B cell (primary cell): ENCODE measurements at regions not wholly inside any gene's neighbourhood (a gene's known extent, or its start where the extent isn't known, plus 50 kb on each side); places are given as distances from the start of the nearest gene placed in this dataset.

Experiments
- ATAC-seq: fragments of 200-7000 bp; cut with Tn5 transposase; one replicate; pipeline ENCODE4 v1.10.0; 2021; ENCODE audit warnings: low read depth, mild to moderate bottlenecking, moderate number of reproducible peaks, moderate library complexity
- CTCF ChIA-PET: fragments of 350-600 bp; sonication (Branson Sonifier 250); formaldehyde crosslinking; loops from one replicate; lab custom pipeline; 2021; ENCODE audit warnings: antibody characterized with exemption, inconsistent platforms; lab: Charles Lee
- POLR2A ChIA-PET: fragments of 350-600 bp; sonication (Branson Sonifier 250); formaldehyde crosslinking; loops from one replicate; lab custom pipeline; 2021; ENCODE audit warnings: antibody characterized with exemption; lab: Charles Lee
- DNase-seq: peaks from one replicate; pipeline ENCODE4 v3.0.0; 2013
- H2AFZ ChIP-seq: 2 replicates; pipeline ENCODE4 v1.6.1; 2012; ENCODE audit warnings: mild to moderate bottlenecking, low read depth, low read length; ENCODE audit not compliant: insufficient read depth, poor library complexity, severe bottlenecking
- H3K27ac ChIP-seq, 2 donors: 1 replicate in 1 of 2; 2 replicates in 1 of 2; pipeline ENCODE4 v1.5.1; 2012 to 2013; ENCODE audit warnings: low read length in 2 of 2, mild to moderate bottlenecking in 2 of 2, moderate library complexity in 1 of 2
- H3K27me3 ChIP-seq, 4 experiments: fragments of 200-600 bp in 1 of 4; sonication (generic) in 1 of 4; replicated peaks in 1 of 4; 1 replicate in 2 of 4; 2 replicates in 2 of 4; pipeline versions ENCODE4 v1.6.1 to v1.7.0; 2013 to 2016; ENCODE audit warnings: low read length in 3 of 4, mild to moderate bottlenecking in 2 of 4, mixed read lengths in 1 of 4, moderate library complexity in 1 of 4; ENCODE audit not compliant: insufficient read depth in 4 of 4, control insufficient read depth in 3 of 4; ENCODE audit errors: control extremely low read depth in 1 of 4
- H3K36me3 ChIP-seq, 2 experiments: replicated peaks in 1 of 2; 1 replicate in 1 of 2; 2 replicates in 1 of 2; pipeline versions ENCODE4 v1.6.1 to v1.7.1; 2013; ENCODE audit warnings: low read length in 1 of 2; ENCODE audit not compliant: insufficient read depth in 2 of 2, control insufficient read depth in 1 of 2; ENCODE audit errors: control extremely low read depth in 1 of 2, extremely low read depth in 1 of 2
- H3K4me1 ChIP-seq, 2 donors: fragments of 200-600 bp in 1 of 2; sonication (generic) in 1 of 2; 1 replicate in 1 of 2; 2 replicates in 1 of 2; pipeline versions ENCODE4 v1.5.1 to v1.6.1; 2013 to 2017; ENCODE audit warnings: low read length in 2 of 2; ENCODE audit not compliant: control insufficient read depth in 2 of 2, insufficient read depth in 2 of 2
- H3K4me2 ChIP-seq: replicated peaks from 2 replicates; pipeline ENCODE3; 2012; ENCODE audit warnings: mild to moderate bottlenecking, low read depth, low read length; ENCODE audit not compliant: poor library complexity, severe bottlenecking
- H3K4me3 ChIP-seq, 5 experiments: fragments of 200-600 bp in 1 of 5; sonication (generic) in 1 of 5; 1 replicate in 3 of 5; 2 replicates in 2 of 5; pipeline versions ENCODE4 v1.5.1 to v1.7.0; 2011 to 2016; ENCODE audit warnings: low read length in 4 of 5, mild to moderate bottlenecking in 4 of 5, low read depth in 2 of 5, control low read depth in 1 of 5, moderate library complexity in 1 of 5; ENCODE audit not compliant: insufficient read depth in 1 of 5; ENCODE audit errors: control extremely low read depth in 1 of 5, extremely low read depth in 1 of 5
- H3K79me2 ChIP-seq: fragments of 200-600 bp; sonication (generic); one replicate; pipeline ENCODE4 v1.6.0; 2016; ENCODE audit warnings: low read length; ENCODE audit not compliant: control insufficient read depth, insufficient read depth
- H3K9ac ChIP-seq: fragments of 200-600 bp; sonication (generic); 2 replicates; pipeline ENCODE4 v1.6.1; 2017; ENCODE audit warnings: mild to moderate bottlenecking, low read length, moderate library complexity
- H3K9me3 ChIP-seq, 3 donors: one replicate each; pipeline versions ENCODE4 v1.6.1 to v1.7.1; 2013; ENCODE audit warnings: low read length in 2 of 3; ENCODE audit not compliant: control insufficient read depth in 2 of 3, insufficient read depth in 1 of 3; ENCODE audit errors: control extremely low read depth in 1 of 3
- H4K20me1 ChIP-seq: 2 replicates; pipeline ENCODE4 v1.6.0; 2012; ENCODE audit warnings: mild to moderate bottlenecking, low read length; ENCODE audit not compliant: insufficient read depth, control insufficient read depth, poor library complexity, severe bottlenecking
- H3K27ac Mint-ChIP-seq: one replicate; pipeline ENCODE4 v1.8.0; 2021; ENCODE audit warnings: mixed read lengths
- H3K27me3 Mint-ChIP-seq: one replicate; pipeline ENCODE4 v1.8.0; 2021; ENCODE audit warnings: mixed read lengths
- H3K4me1 Mint-ChIP-seq: one replicate; pipeline ENCODE4 v1.8.0; 2021; ENCODE audit warnings: mixed read lengths
- H3K4me3 Mint-ChIP-seq: one replicate; pipeline ENCODE4 v1.8.0; 2021; ENCODE audit warnings: mixed read lengths
- H3K9me3 Mint-ChIP-seq: one replicate; pipeline ENCODE4 v1.8.0; 2022; ENCODE audit warnings: mixed read lengths; ENCODE audit not compliant: insufficient read depth
- CTCF ChIP-seq: fragments of 200-600 bp; IDR thresholded peaks from one replicate; pipeline ENCODE4 v1.8.0; 2022; ENCODE audit warnings: antibody characterized with exemption, mild to moderate bottlenecking
- EZH2 ChIP-seq: IDR thresholded peaks from 2 replicates; pipeline ENCODE4 v1.6.1; 2012; ENCODE audit warnings: borderline replicate concordance, low read depth, mild to moderate bottlenecking, moderate library complexity, low read length; ENCODE audit not compliant: insufficient read depth, poor library complexity, severe bottlenecking
- WGBS: methylation state at CpG from one replicate; pipeline ENCODE4 v1.1.5; 2013; ENCODE audit warnings: missing lambda C conversion rate; ENCODE audit not compliant: insufficient coverage; 5-methylcytosine and 5-hydroxymethylcytosine counted together
- intact Hi-C: fragments of 100-400 bp; cut with micrococcal nuclease; formaldehyde crosslinking; loops from one replicate; pipeline ENCODE4 v1.10.0; 2022

- intact Hi-C loops: no loop called here
- H2AFZ ChIP-seq: no peak overlapping the region
- no peaks in the 10 kb centered on the region for H3K27me3 Mint-ChIP-seq
These were observed 280.6 kb upstream of the TFPI start for GRCh38 chr2:187834787-187835186.

DNA sequence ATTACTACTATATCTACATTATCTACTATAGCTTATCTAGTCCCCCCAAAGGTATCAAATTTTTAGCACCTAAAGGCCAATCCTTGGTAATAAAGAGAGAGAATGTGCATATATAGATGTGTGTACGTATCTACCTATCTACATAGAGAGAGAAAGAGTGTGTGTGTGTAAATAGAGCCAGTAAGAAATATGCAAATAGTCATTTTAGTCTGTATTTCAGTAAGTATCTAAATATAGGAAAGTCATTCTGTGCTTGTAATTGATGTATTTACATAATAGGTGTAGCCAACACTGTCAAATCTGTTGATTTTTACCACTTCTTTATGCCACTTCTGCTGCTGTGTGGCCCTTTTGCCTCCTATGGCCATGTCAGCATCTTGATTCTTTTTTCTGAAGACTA, 284.5 kb upstream of the TFPI start:
- Mint-ChIP-seq H3K9me3 (no peaks in the 10 kb centered on the region), H3K4me3 (no peak overlapping the region), H3K27ac (no peak overlapping the region), H3K4me1 (no peaks in the 10 kb centered on the region), H3K27me3 (no peaks in the 10 kb centered on the region)
- POLR2A ChIA-PET: no interaction called here
- Histone ChIP-seq H4K20me1 (no peaks in the 10 kb centered on the region), H3K9me3 (no peaks in the 10 kb centered on the region), H3K27me3 (no peaks in the 10 kb centered on the region), H3K36me3 (no peaks in the 10 kb centered on the region), H3K4me2 (no peak overlapping the region), H3K9ac (no peak overlapping the region), H3K27ac (no peak overlapping the region), H3K79me2 (no peaks in the 10 kb centered on the region), H3K4me1 (no peaks in the 10 kb centered on the region), H3K4me3 (no peak overlapping the region), H2AFZ (no peak overlapping the region)
- WGBS: no CpG with 5 or more reads among the region's 1 CpG
- TF ChIP-seq CTCF (no peak), EZH2 (no peak)
- no peak for ATAC-seq
- intact Hi-C loops: no loop called here
- CTCF ChIA-PET: no interaction called here
- DNase-seq: no peak

More at GRCh38 chr2:187834787-187835186, 280.6 kb upstream of the TFPI start:
- DNase-seq: no peak
- H3K4me3 ChIP-seq: no peak overlapping the region
- no peaks in the 10 kb centered on the region for H3K9me3 ChIP-seq
- H3K4me1 ChIP-seq: no peaks in the 10 kb centered on the region
- H3K27me3 ChIP-seq: no peaks in the 10 kb centered on the region
- CTCF ChIA-PET: no interaction called here
- no peak for ATAC-seq
- H3K9ac ChIP-seq: no peak overlapping the region
- Mint-ChIP-seq H3K9me3 (no peaks in the 10 kb centered on the region), H3K4me1 (no peaks in the 10 kb centered on the region), H3K4me3 (no peak overlapping the region), H3K27ac (no peak overlapping the region)
- WGBS: 99% methylated on average over 5 of the region's 5 CpGs
- POLR2A ChIA-PET: no interaction called here
- H3K79me2 ChIP-seq: no peaks in the 10 kb centered on the region
- no peak overlapping the region for H3K4me2 ChIP-seq
- no peaks in the 10 kb centered on the region for H4K20me1 ChIP-seq
- H3K27ac ChIP-seq: no peak overlapping the region
- no peaks in the 10 kb centered on the region for H3K36me3 ChIP-seq
- no peak for TF ChIP-seq CTCF
